Motor neuron (in vitro differentiated cells): ENCODE measurements at regions not wholly inside any gene's neighbourhood (a gene's known extent, or its start where the extent isn't known, plus 50 kb on each side); places are given as distances from the start of the nearest gene placed in this dataset.
A peak's percentile ranks its signal among the peaks of the same experiment; 100 is the strongest.
"Not testable (repeated sequence)": the region's sequence is repeated elsewhere in the genome, so short reads cannot be mapped to it uniquely, and the experiment has no call there.

Experiments
- ATAC-seq, 8 experiments: fragments of 200-7000 bp; cut with Tn5 transposase; replicated peaks in 6 of 8; 2 replicates each; pipeline ENCODE4 v1.8.0; 2021; ENCODE audit warnings: mild to moderate bottlenecking in 8 of 8, moderate library complexity in 8 of 8
- H3K27ac ChIP-seq, 2 donors: fragments of 250-450 bp; sonication (Bioruptor Pico); 2 replicates each; pipeline ENCODE4 v1.9.0; 2021; ENCODE audit warnings: antibody characterized with exemption in 2 of 2, mild to moderate bottlenecking in 2 of 2, moderate library complexity in 1 of 2
- H3K4me1 ChIP-seq, 2 donors: fragments of 250-450 bp; sonication (Bioruptor Pico); replicated peaks in 1 of 2; 2 replicates each; pipeline ENCODE4 v1.6.1; 2021; ENCODE audit warnings: antibody characterized with exemption in 2 of 2, mild to moderate bottlenecking in 2 of 2, moderate library complexity in 1 of 2
- H3K4me3 ChIP-seq, 5 donors: fragments of 250-450 bp; sonication (Bioruptor Pico); 2 replicates each; pipeline ENCODE4 v1.9.0; 2021; ENCODE audit warnings: antibody characterized with exemption in 5 of 5, mild to moderate bottlenecking in 5 of 5, moderate library complexity in 4 of 5
- WGBS, 10 experiments: fragments of 450-650 bp; shearing (Covaris generic); methylation state at CpG; one replicate each; pipeline ENCODE4 v1.0.0; 2022; 5-methylcytosine and 5-hydroxymethylcytosine counted together
- in situ Hi-C, 9 experiments: fragments of 400-800 bp; cut with MboI; loops; one replicate each; pipeline ENCODE4 v1.15.0; 2021; ENCODE audit warnings: low sequenced_read_pairs in 9 of 9, low pct_unique_long_range_greater_than_20kb in 2 of 9; ENCODE audit not compliant: unreplicated experiment in 9 of 9

- ATAC-seq: no peak
- WGBS, 10 experiments: 11 to 100% (median 80%) methylated on average over 1 to 3 of the region's 3 CpGs; no CpG with 5 or more reads in 1 of the 10 experiments
- H3K4me3 ChIP-seq: no peak overlapping the region
- H3K4me1 ChIP-seq: no peaks in the 10 kb centered on the region
- in situ Hi-C loops: no loop called here
- H3K27ac ChIP-seq: no peak overlapping the region
Observed at GRCh38 chr10:26952094-26952493, 91.3 kb upstream of the ABI1 start.

- Histone ChIP-seq H3K4me1 (no peaks in the 10 kb centered on the region), H3K4me3 (no peak overlapping the region), H3K27ac (no peak overlapping the region)
- no peak for ATAC-seq
- in situ Hi-C loops: no loop called here
- 50 to 89% (median 82%) methylated on average over 1 of the region's 1 CpG; no CpG with 5 or more reads in 4 of the 10 experiments for WGBS, 10 experiments
Observed at GRCh38 chr10:26951650-26952049, 90.9 kb upstream of the ABI1 start.

- in situ Hi-C loops: no loop called here
- no peak for ATAC-seq
- Histone ChIP-seq H3K4me1 (no peaks in the 10 kb centered on the region), H3K27ac (no peak overlapping the region), H3K4me3 (no peak overlapping the region)
Observed at GRCh38 chr10:26950934-26951333, 90.2 kb upstream of the ABI1 start.

GRCh38 chr10:26946102-26946811 lies 85.5 kb upstream of the ABI1 start:
- H3K4me3 ChIP-seq: no peak overlapping the region
- peak in 1 of 8 experiments; percentile 68 for ATAC-seq
- no peak overlapping the region for H3K27ac ChIP-seq
- in situ Hi-C loops: no loop called here
- WGBS, 10 experiments: 0 to 100% (median 58%) methylated on average over 1 to 16 of the region's 29 CpGs; no CpG with 5 or more reads in 3 of the 10 experiments
- no peaks in the 10 kb centered on the region for H3K4me1 ChIP-seq

GRCh38 chr10:26944261-26944882 lies 83.6 kb upstream of the ABI1 start:
- no peak for ATAC-seq
- in situ Hi-C loops: no loop called here
- Histone ChIP-seq H3K4me3 (no peak overlapping the region), H3K27ac (no peak overlapping the region), H3K4me1 (no peaks in the 10 kb centered on the region)
- 40 to 100% (median 80%) methylated on average over 1 to 12 of the region's 18 CpGs; no CpG with 5 or more reads in 2 of the 10 experiments for WGBS, 10 experiments

- in situ Hi-C loops: no loop called here
- no peaks in the 10 kb centered on the region for H3K4me1 ChIP-seq
- H3K4me3 ChIP-seq: no peak overlapping the region
- 20 to 100% (median 91%) methylated on average over 1 to 8 of the region's 8 CpGs; no CpG with 5 or more reads in 1 of the 10 experiments for WGBS, 10 experiments
- no peak for ATAC-seq
- H3K27ac ChIP-seq: no peak overlapping the region
Observed at GRCh38 chr10:26939962-26940354, 79.2 kb upstream of the ABI1 start.

- Histone ChIP-seq H3K4me1 (no peaks in the 10 kb centered on the region), H3K4me3 (no peak overlapping the region), H3K27ac (no peak overlapping the region)
- in situ Hi-C loops: no loop called here
- ATAC-seq: no peak
- 56 to 93% (median 87%) methylated on average over 3 to 22 of the region's 22 CpGs; no CpG with 5 or more reads in 1 of the 10 experiments for WGBS, 10 experiments
Observed at GRCh38 chr10:26939290-26939961, 78.7 kb upstream of the ABI1 start.

- no peak overlapping the region for H3K27ac ChIP-seq
- peak in 1 of 8 experiments; percentile 59 for ATAC-seq
- in situ Hi-C loops: no loop called here
- no peak overlapping the region for H3K4me3 ChIP-seq
- H3K4me1 ChIP-seq: no peaks in the 10 kb centered on the region
- 25 to 100% (median 76%) methylated on average over 2 to 4 of the region's 4 CpGs; no CpG with 5 or more reads in 2 of the 10 experiments for WGBS, 10 experiments
Observed at GRCh38 chr10:26938578-26938977, 77.8 kb upstream of the ABI1 start.

GRCh38 chr10:26937371-26937770 lies 76.6 kb upstream of the ABI1 start:
- 20 to 100% (median 60%) methylated on average over 1 to 3 of the region's 3 CpGs; no CpG with 5 or more reads in 5 of the 10 experiments for WGBS, 10 experiments
- ATAC-seq: peak in 1 of 8 experiments; percentile 36
- in situ Hi-C loops: no loop called here
- Histone ChIP-seq H3K27ac (no peak overlapping the region), H3K4me1 (no peaks in the 10 kb centered on the region), H3K4me3 (no peak overlapping the region)

- 47 to 94% (median 90%) methylated on average over 2 to 8 of the region's 11 CpGs; no CpG with 5 or more reads in 5 of the 10 experiments for WGBS, 10 experiments
- H3K4me1 ChIP-seq, ATAC-seq, H3K4me3 ChIP-seq, in situ Hi-C loops, H3K27ac ChIP-seq: not testable (repeated sequence)
Observed at GRCh38 chr10:26934190-26934589, 73.4 kb upstream of the ABI1 start.

GRCh38 chr10:26932576-26932975 lies 71.8 kb upstream of the ABI1 start:
- 50 to 100% (median 94%) methylated on average over 1 to 2 of the region's 2 CpGs for WGBS, 10 experiments
- H3K4me1 ChIP-seq: no peaks in the 10 kb centered on the region
- ATAC-seq: peak in 1 of 8 experiments; percentile 16
- H3K27ac ChIP-seq: no peak overlapping the region
- H3K4me3 ChIP-seq: no peak overlapping the region
- in situ Hi-C loops: no loop called here

GRCh38 chr10:26931223-26931622 lies 70.5 kb upstream of the ABI1 start:
- H3K27ac ChIP-seq: no peak overlapping the region
- ATAC-seq: peak in 4 of 8 experiments; percentile 41 to 57 (median 50)
- H3K4me1 ChIP-seq: no peaks in the 10 kb centered on the region
- 0 to 45% (median 28%) methylated on average over 1 to 5 of the region's 21 CpGs; no CpG with 5 or more reads in 6 of the 10 experiments for WGBS, 10 experiments
- in situ Hi-C loops: no loop called here
- H3K4me3 ChIP-seq: no peak overlapping the region

- H3K4me1 ChIP-seq, in situ Hi-C loops, H3K4me3 ChIP-seq, ATAC-seq, H3K27ac ChIP-seq: not testable (repeated sequence)
- 0 to 92% (median 63%) methylated on average over 1 to 3 of the region's 3 CpGs; no CpG with 5 or more reads in 2 of the 10 experiments for WGBS, 10 experiments
Observed at GRCh38 chr10:26922824-26923223, 62.1 kb upstream of the ABI1 start.
